Liver (tissue), 8 donors: ENCODE measurements at regions not wholly inside any gene's neighbourhood (a gene's known extent, or its start where the extent isn't known, plus 50 kb on each side); places are given as distances from the start of the nearest gene placed in this dataset.

Experiments
- DNase-seq: peaks from one replicate; pipeline ENCODE4 v3.0.0-alpha.2; 2017; ENCODE audit warnings: low spot score
- H3K27ac ChIP-seq, 2 donors: one replicate each; pipeline ENCODE4 v1.7.0; 2013; ENCODE audit warnings: inconsistent platforms in 2 of 2, low read length in 2 of 2, control low read depth in 1 of 2, low read depth in 1 of 2, mild to moderate bottlenecking in 1 of 2
- H3K27me3 ChIP-seq, 4 donors: one replicate each; pipeline versions ENCODE4 v1.6.1 to v1.7.0; 2013; ENCODE audit warnings: low read length in 3 of 4, inconsistent platforms in 1 of 4, mild to moderate bottlenecking in 1 of 4, moderate library complexity in 1 of 4; ENCODE audit not compliant: control insufficient read depth in 4 of 4, insufficient read depth in 4 of 4
- H3K36me3 ChIP-seq, 4 donors: one replicate each; pipeline versions ENCODE4 v1.6.1 to v1.7.0; 2013; ENCODE audit warnings: low read length in 3 of 4, mild to moderate bottlenecking in 3 of 4, low read depth in 1 of 4, moderate library complexity in 1 of 4; ENCODE audit not compliant: control insufficient read depth in 4 of 4, insufficient read depth in 3 of 4
- H3K4me1 ChIP-seq, 4 donors: one replicate each; pipeline versions ENCODE4 v1.6.1 to v1.7.0; 2013; ENCODE audit warnings: low read length in 3 of 4, mild to moderate bottlenecking in 3 of 4, moderate library complexity in 1 of 4; ENCODE audit not compliant: control insufficient read depth in 4 of 4, insufficient read depth in 4 of 4
- H3K4me3 ChIP-seq, 3 donors: one replicate each; pipeline versions ENCODE4 v1.6.1 to v1.7.0; 2013; ENCODE audit warnings: low read length in 3 of 3, control low read depth in 1 of 3, low read depth in 1 of 3, mild to moderate bottlenecking in 1 of 3
- H3K9ac ChIP-seq, 2 donors: one replicate each; pipeline ENCODE4 v1.7.0; 2013; ENCODE audit warnings: low read length in 2 of 2, mild to moderate bottlenecking in 2 of 2, moderate library complexity in 2 of 2, control low read depth in 1 of 2, low read depth in 1 of 2
- H3K9me3 ChIP-seq, 4 donors: one replicate each; pipeline versions ENCODE4 v1.6.1 to v1.7.0; 2013; ENCODE audit warnings: low read length in 3 of 4; ENCODE audit not compliant: control insufficient read depth in 4 of 4
- CTCF ChIP-seq: fragments of 150-350 bp; IDR thresholded peaks from 2 replicates; pipeline ENCODE4 v1.5.1; 2017; ENCODE audit warnings: improper control_type of control experiment, low read depth, low read length; ENCODE audit not compliant: missing input control
- EGR1 ChIP-seq, 2 donors: IDR thresholded peaks; 2 replicates each; pipeline ENCODE4 v1.6.1; 2016 to 2018; ENCODE audit warnings: antibody characterized with exemption in 2 of 2, low read depth in 2 of 2
- GABPA ChIP-seq, 2 donors: IDR thresholded peaks in 1 of 2; conservative IDR thresholded peaks in 1 of 2; 2 replicates each; pipeline ENCODE4 v1.6.1; 2016; ENCODE audit warnings: antibody characterized with exemption in 2 of 2, mild to moderate bottlenecking in 1 of 2, moderate library complexity in 1 of 2
- HNF4A ChIP-seq, 2 donors: conservative IDR thresholded peaks; 2 replicates each; pipeline ENCODE4 v1.6.1; 2016; ENCODE audit warnings: antibody characterized with exemption in 2 of 2, mild to moderate bottlenecking in 2 of 2
- HNF4G ChIP-seq: IDR thresholded peaks from 2 replicates; pipeline ENCODE4 v1.6.1; 2016; ENCODE audit warnings: antibody characterized with exemption
- NR2F2 ChIP-seq: IDR thresholded peaks from 2 replicates; pipeline ENCODE4 v1.6.1; 2016; ENCODE audit warnings: antibody characterized with exemption
- RAD21 ChIP-seq, 2 donors: IDR thresholded peaks; 2 replicates each; pipeline ENCODE4 v1.6.1; 2016; ENCODE audit warnings: antibody characterized with exemption in 2 of 2, mild to moderate bottlenecking in 2 of 2
- SP1 ChIP-seq: IDR thresholded peaks from 2 replicates; pipeline ENCODE4 v1.6.1; 2018; ENCODE audit warnings: antibody characterized with exemption, mild to moderate bottlenecking
- TAF1 ChIP-seq: conservative IDR thresholded peaks from 2 replicates; pipeline ENCODE4 v1.6.1; 2016; ENCODE audit warnings: antibody characterized with exemption, mild to moderate bottlenecking
- YY1 ChIP-seq: IDR thresholded peaks from 2 replicates; pipeline ENCODE4 v1.6.1; 2016; ENCODE audit warnings: antibody characterized with exemption, mild to moderate bottlenecking
- WGBS: extraction: QIAGEN DNeasy Blood & Tissue Kit; methylation state at CpG from one replicate; pipeline ENCODE4 v1.1.7; 2013; 5-methylcytosine and 5-hydroxymethylcytosine counted together
- TF ChIP-seq, protein P1 (sequence below): IDR thresholded peaks from 2 replicates; pipeline ENCODE4 v1.6.1; 2016; ENCODE audit warnings: antibody characterized with exemption
- TF ChIP-seq, protein P2 (sequence below): IDR thresholded peaks from 2 replicates; pipeline ENCODE4 v1.6.1; 2016; ENCODE audit warnings: antibody characterized with exemption, mild to moderate bottlenecking
- donor health status: healthy.
- donor health status: healthy.
- donor health status: healthy.
- donor health status: healthy.
- donor health status: healthy.

DNA sequence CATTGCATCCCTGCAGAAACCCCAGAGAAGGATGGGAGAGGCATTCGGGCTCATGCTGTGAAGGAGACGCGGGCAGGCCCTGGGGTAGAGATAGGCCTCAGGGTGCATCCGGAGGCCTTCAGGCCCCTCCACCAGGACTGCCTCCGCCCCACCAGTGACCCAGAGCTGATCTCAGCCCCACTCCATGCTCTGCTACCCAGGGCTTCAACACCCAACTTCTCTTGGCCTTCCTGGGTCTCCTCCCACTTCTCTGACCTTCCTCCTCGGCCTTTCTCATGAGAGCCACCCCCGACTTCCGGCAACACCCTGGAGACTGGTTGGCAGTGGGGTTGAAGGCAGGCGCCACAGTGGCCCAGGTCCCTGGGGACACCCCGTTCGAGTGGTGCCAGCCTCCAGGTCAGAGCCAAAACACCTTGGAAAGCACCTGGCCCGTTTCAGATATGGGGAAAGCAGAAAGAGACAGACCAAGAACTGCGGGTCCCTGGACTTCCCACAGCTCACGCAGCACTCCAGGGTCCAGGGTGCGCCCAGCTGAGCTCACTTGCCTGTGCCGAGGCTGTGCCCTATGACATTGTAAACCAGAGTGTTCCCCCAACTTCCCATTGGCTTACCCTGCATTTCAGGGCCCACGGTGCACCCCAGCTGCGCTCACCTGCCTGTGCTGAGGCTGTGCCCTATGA is 65.1 kb upstream of the OLFM1 start:
- Histone ChIP-seq H3K27me3 (no peaks in the 10 kb centered on the region), H3K27ac (no peak overlapping the region), H3K9me3 (no peaks in the 10 kb centered on the region), H3K4me1 (no peaks in the 10 kb centered on the region), H3K4me3 (no peak overlapping the region), H3K36me3 (no peaks in the 10 kb centered on the region), H3K9ac (no peak overlapping the region)
- 84% methylated on average over 18 of the region's 18 CpGs for WGBS
- TF ChIP-seq HNF4A (conservative IDR thresholded peaks at IDR 0.05) (no peak), HNF4G (no peak), CTCF (no peak), EGR1 (IDR thresholded peaks at IDR 0.05; ENCODE audit: low read depth in 2 of 2) (no peak), TAF1 (no peak), GABPA (IDR thresholded peaks at IDR 0.05 in 1 of 2, conservative IDR thresholded peaks at IDR 0.05 in 1 of 2) (no peak), SP1 (no peak), YY1 (no peak), RAD21 (IDR thresholded peaks at IDR 0.05) (no peak), NR2F2 (no peak)
- TF ChIP-seq, protein P1, sequence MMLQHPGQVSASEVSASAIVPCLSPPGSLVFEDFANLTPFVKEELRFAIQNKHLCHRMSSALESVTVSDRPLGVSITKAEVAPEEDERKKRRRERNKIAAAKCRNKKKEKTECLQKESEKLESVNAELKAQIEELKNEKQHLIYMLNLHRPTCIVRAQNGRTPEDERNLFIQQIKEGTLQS, result no peak
- TF ChIP-seq, protein P2, sequence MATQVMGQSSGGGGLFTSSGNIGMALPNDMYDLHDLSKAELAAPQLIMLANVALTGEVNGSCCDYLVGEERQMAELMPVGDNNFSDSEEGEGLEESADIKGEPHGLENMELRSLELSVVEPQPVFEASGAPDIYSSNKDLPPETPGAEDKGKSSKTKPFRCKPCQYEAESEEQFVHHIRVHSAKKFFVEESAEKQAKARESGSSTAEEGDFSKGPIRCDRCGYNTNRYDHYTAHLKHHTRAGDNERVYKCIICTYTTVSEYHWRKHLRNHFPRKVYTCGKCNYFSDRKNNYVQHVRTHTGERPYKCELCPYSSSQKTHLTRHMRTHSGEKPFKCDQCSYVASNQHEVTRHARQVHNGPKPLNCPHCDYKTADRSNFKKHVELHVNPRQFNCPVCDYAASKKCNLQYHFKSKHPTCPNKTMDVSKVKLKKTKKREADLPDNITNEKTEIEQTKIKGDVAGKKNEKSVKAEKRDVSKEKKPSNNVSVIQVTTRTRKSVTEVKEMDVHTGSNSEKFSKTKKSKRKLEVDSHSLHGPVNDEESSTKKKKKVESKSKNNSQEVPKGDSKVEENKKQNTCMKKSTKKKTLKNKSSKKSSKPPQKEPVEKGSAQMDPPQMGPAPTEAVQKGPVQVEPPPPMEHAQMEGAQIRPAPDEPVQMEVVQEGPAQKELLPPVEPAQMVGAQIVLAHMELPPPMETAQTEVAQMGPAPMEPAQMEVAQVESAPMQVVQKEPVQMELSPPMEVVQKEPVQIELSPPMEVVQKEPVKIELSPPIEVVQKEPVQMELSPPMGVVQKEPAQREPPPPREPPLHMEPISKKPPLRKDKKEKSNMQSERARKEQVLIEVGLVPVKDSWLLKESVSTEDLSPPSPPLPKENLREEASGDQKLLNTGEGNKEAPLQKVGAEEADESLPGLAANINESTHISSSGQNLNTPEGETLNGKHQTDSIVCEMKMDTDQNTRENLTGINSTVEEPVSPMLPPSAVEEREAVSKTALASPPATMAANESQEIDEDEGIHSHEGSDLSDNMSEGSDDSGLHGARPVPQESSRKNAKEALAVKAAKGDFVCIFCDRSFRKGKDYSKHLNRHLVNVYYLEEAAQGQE, result no peak
- DNase-seq, result no peak

GRCh38 chr9:135023088-135023785 is 64.2 kb upstream of the OLFM1 start:
- H3K27ac ChIP-seq, result no peak overlapping the region
- DNase-seq, result no peak
- H3K4me1 ChIP-seq, result no peaks in the 10 kb centered on the region
- WGBS, result 65% methylated on average over 9 of the region's 9 CpGs
- H3K27me3 ChIP-seq, result no peaks in the 10 kb centered on the region
- no peak for TF ChIP-seq RAD21 (IDR thresholded peaks at IDR 0.05)
- TF ChIP-seq, protein P1, result no peak
- no peak for TF ChIP-seq HNF4G
- TF ChIP-seq YY1, result no peak
- no peaks in the 10 kb centered on the region for H3K9me3 ChIP-seq
- no peak overlapping the region for H3K4me3 ChIP-seq
- no peaks in the 10 kb centered on the region for H3K36me3 ChIP-seq
- H3K9ac ChIP-seq, result no peak overlapping the region
